Kidney glomerular epithelial cell (primary cell): ENCODE measurements at regions not wholly inside any gene's neighbourhood (a gene's known extent, or its start where the extent isn't known, plus 50 kb on each side); places are given as distances from the start of the nearest gene placed in this dataset.
A peak's percentile ranks its signal among the peaks of the same experiment; 100 is the strongest.

Experiments
- DNase-seq: peaks from one replicate; lab custom pipeline; 2025; lab: John Stamatoyannopoulos, UW

DNA sequence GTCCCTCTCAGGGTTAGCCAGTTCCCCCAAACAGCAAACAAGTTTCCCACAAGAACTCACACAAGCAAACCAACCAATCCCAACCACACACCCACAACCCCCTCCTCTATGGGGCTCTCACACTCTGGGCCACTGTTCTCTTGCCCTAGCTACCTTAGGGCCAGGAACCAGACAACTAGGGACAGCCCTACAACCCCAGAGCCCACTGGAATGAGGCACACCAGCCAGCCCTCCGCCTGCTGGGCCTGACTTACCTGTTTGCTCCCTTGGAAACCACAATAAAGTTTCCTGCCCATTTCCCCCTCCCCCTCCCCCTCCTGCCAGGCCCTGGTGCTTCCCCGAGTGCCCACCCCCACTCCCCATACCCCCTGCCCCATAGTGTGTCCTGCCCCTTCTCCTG is 132.6 kb downstream of the WDR11 start:
- DNase-seq = no peak

DNA sequence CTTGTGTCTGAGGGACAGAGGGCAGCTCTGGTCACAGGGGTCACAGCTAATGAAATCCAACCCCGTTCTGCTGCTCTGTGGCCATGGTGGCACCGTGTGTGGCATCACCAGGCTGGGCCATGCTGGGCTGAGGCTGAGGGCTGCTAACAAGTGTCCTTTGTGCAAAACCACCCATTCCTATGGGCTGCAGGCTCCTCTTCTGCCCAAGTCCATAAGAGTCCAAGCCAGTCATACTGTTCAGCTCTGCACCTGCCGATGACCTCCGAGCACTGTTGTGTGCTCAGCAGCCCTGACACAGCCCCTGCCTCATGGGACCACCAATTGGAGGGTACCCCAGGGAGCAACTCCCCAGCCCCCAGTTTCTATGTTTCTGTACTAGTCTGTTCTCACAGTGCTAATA is 133.1 kb downstream of the WDR11 start:
- no peak for DNase-seq

DNA sequence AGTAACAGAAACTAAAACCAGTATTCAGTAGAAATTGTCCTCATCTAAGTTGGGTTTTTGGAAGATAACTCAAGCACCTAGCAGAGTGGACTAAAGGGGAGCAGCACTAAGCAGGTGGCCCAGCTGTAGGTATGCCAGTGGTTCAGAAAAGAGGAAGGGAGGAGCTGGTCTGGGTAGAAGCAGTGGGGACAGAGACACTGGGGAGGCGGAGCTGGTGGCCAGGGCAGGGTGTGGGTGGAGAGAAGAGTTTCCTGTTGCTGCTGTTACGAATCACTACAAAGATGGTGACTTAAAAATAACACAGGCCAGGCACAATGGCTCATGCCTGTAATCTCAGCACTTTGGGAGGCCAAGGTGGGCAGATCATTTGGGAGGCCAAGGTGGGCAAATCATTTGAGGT is 136.2 kb downstream of the WDR11 start:
- DNase-seq = no peak

DNA sequence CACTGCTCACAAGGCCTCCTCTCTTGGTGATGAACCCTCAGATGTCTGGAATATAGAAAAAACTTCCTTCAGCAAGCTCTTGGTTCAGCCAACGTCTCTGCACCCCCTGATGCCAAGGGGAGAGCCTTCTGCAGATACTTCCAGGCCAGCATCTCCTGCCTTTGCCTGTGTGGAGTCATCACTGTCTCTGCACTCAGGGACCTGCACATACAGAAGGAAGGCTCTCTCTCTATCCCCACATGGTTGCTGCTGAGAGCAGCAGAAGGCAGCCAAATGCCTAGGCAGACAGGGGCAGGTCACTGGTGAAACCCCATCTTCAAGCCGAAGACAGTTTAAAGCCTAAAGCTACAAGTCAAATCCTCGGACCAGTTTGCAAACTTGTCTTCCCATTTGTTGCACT is 137.6 kb downstream of the WDR11 start:
- no peak for DNase-seq

DNA sequence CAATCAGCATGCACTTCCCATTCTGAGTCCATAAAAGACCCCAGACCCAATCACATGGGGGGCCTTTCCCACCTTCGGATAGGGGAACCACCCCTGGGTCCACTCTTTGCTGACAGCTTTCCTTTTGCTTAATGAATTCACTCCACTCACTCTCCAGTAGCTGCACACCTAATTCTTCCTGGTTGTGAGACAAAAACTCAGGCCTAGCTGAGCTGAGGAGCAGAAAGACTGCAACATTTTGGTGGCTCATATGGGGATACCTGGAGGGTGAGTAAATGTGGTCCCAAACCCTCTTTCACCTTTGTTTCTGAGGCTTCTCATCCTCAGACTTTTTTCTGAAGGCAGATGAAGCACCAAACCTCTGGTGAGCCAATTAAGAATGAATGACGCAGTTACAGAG is 138.1 kb downstream of the WDR11 start:
- no peak for DNase-seq

DNA sequence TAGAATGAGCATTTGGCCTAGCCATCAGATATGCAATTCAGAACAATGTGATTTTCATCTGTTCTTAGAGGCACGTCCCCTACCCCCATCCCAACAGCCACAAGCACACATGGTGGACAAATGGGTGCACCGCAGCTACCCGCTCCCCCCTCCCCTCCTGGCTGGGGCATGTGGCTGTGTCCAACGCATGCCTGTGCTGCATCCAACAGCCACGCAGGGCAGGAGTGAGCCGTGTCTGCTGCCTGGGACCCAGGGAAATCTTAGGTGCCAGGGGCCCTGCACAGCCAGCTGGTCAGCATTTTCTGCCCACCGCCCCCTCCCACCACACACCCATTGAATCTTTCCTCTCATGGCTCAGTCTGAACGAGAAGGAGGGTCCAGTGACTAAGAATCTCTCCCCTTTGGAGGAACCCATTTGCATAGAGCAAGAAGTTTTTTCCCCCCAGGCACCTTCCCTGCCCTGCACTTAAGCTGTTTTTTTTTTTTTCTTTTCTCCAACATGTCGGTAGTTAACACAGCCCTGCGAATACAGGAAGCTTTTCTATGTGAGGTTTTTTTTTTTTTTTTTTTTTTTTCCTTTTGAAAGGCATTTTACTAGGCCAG is 138.9 kb downstream of the WDR11 start:
- no peak for DNase-seq

DNA sequence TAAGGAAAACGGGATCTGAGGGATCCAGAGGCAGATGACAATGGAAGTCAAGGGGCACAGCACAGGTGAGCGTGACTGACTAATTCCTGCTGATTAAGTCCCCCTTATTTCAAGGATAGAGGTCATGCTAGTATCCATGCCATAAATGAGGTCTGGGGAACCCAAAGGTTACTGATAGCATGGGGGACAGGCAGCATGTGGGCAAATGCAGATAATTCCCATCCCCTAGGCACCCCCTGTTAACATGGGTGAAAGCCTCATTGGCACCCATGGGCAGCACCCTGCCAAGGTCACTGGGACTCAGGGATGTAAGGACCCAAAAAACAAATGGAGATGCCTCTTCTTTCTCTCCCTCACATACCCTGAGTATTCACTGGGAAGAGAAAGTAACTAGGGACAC is 139.7 kb downstream of the WDR11 start:
- DNase-seq = no peak

DNA sequence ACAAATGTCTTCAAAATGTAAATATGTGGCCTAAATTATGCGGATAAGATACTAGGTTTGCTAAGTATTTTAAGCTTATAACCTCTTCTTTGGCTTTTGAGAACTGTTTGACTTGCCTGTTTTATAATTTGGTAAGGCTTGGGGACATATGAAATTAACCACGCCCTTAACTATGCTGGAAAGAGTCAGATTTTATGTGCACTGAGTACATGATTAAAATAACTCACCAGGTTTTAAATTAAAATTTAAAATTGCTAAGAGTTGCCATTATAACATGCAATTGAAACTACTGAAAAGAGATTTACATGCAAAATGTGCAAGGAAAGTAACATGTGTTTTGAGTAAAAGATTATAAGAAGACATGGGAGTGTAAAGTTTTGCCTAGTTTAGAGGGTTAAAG is 141.9 kb downstream of the WDR11 start:
- no peak for DNase-seq

DNA sequence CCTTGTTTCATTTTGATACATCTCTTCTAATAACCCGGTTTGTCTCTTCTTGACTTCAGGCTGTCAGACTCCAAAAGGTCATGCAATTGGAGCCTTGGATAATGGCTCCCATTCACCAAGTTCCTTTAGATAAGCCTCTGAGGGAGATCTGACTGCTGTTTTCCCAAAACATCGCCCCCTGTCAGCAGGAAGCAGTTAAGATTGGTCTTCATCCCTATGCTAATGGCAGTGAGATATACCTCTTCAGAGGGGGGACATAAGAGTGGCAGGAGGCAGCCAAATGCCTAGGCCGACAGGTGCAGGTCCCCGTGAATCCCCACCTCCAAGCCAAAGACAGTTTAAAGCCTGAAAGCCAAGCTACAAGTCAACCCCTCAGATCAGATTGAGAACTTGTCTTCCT is 144.6 kb downstream of the WDR11 start:
- no peak for DNase-seq

DNA sequence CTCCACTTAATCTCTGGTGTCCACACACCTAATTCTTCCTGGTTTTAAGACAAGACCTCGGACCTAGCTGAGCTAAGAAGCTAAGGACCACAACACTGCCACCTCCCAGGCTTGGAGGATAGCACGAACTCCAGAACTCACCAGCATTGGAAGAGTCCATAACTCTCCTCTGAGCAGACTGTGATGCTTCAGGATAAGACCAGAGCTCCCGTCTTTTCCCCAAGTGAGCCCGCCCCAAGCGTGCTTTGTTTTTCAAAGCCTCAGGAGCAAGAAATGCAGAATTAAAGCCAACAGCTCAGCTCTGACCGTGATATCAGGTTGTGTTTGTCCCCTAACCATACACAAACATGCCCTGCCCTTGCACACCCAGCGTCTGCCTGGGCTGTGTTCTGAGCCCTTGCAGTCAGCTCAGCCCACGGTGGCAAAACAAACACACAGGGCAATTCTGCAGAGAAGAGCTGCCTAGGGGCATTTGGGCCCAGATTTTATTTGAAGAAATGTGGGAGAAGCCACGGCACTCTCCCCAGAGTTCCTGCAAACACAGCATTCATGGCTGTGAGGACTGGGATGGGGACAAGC is 145.4 kb downstream of the WDR11 start:
- DNase-seq = no peak

DNA sequence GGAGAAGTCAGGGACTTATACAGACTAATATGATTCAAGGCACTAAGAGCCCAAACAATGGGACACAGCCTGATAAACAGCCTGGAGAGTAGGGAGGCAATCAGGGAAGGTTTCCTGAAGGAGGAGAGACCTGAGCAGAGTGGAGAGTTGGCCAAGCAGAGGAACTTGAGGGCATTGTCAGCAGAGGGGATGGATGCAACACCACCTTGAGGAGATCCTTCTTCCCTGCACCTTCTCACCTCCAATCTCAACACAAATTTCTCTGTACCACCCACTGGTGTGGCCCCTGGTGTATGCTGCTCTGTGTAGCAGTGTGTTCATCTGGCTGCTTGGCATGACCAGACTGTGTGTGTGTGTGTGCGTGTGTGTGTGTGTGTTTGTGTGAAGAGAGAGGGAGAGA is 146.2 kb downstream of the WDR11 start:
- DNase-seq = no peak

DNA sequence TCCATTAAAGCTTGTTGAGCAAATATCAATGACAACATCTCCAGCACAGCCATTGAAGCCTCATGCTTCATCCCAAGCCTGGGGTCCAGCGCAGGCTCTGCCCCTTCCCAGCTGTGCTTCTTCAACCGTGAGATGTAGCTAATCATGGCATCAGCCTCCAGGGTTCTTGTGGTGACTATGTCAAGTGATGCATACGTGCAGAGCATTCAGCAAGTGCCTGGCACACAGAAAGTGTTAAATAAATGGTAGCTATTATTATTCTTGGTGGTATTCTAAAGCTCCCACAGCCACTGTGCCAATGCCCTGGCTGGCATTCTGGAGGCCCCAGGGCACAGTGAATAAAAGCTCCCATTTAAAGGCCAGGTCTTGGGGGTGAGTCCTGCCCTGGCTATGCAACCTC is 146.6 kb downstream of the WDR11 start:
- DNase-seq = no peak

DNA sequence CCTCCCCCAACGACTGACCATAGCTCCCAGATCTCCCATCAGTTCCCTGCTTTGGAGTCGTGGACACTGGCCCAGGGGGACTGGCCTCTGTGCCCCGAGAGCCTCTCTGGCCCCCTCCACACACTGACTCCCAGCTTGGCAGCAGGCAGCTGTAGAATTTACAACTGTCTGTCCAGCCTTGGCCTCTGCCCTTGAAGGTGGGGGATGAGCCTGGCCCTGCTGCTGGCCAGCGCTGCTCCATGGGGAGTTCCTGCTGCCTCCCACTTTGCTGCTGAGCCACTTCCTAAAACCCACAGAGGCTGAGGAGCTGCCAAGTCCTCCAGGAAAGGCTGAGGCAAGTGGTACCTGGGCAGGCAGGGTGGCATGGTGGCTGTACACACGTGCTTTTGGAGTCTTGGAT is 147.1 kb downstream of the WDR11 start:
- DNase-seq = no peak

DNA sequence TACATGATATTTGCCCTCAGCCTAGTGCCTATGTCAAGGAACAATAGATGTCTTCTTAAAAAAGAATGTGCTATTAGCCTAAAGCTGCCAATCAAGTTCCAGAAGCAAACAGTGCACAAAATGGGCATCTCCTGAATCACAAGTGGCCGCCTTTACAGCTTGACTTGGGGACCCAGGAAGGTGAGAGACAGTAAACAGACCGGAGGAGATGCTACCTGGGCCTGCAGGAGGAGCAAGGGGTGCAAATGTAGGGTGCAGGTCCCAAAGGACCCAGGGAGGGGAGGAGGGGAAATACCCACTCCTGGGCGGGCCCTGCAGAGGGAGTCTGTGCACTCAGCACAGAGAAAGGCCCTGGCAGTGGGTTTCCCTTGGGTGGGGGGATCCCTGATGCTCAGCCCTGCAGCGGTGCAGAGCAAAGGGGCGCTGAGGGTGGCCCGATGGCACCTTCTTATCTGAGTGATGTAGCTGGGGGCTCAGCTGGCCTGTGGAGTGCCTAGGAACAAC is 147.7 kb downstream of the WDR11 start:
- DNase-seq = no peak

DNA sequence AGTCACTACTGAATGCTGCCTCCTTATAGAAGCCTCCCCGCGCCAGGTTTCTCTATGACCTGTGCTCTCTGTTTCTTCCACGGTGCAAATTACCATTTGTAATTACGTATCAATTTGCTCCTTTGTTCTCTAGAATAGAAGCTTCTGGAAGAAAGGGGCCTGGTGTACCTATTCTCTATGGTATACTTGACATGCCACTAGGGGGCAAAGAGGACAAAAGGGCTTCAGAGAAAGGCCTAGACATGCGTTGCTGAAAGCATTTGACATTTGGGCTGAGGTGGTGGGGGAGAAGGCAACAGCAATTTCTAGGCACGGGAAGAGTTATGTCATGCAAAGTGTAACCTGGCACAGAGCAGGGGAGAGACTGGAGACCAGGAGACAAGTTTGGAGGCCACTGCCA is 148.7 kb downstream of the WDR11 start:
- DNase-seq = no peak

DNA sequence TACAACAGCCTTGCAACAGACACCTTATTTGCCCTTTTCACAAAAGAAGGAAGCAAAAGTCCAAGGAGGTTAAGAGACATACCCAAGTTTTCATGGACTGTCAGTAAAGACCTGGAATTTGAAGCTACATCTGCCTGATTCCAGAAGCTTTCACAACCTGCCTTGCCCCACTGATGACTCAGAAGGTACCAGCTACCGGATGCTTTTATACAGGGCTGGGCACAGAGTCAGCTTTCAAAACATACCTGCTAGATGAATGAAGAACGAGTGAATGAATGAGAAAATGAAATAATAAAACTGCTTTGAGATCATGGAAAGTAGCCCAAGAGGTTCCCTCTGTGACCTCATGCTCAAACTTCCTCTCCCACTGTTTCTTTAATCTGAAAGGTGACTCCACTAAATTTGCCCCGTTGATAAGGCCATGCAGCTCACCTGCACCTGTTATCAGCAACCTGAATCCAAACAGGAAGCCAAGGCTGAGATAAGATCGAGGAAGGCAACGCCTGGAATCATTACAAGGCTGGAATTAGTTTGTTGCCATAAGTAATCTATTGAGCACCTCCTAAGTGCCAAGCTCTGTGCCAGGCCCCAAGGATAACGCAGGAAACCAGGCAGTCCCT is 151.5 kb downstream of the WDR11 start:
- DNase-seq = no peak

DNA sequence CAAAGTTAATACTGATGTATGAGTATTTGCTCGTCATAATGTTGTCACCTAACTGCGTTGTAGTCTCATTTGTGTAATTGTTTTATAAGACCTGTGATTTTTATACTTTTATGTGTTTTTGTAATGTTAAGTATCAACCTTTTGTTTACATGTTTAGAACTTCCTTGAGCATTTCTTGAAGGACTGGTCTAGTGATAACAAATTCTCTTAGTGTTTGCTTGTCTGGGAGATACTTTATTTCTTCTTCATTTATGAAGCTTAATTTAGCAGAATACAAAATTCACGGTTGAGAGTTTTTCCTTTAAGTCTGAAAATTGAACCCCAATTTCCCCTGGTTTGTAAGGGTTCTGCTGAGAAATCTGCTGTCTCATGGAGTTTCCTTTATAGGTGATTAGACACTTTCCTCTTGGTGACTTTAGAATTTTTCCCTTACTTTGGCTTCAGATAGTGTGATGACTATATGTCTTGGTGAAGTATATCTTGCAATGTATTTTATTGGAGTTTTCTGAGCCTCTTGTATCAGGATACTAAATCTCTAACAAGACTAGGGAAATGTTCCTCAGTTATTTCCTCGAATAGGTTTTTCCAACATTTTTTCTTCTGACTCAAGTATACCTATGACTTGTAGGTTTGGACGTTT is 154.9 kb downstream of the WDR11 start:
- no peak for DNase-seq

DNA sequence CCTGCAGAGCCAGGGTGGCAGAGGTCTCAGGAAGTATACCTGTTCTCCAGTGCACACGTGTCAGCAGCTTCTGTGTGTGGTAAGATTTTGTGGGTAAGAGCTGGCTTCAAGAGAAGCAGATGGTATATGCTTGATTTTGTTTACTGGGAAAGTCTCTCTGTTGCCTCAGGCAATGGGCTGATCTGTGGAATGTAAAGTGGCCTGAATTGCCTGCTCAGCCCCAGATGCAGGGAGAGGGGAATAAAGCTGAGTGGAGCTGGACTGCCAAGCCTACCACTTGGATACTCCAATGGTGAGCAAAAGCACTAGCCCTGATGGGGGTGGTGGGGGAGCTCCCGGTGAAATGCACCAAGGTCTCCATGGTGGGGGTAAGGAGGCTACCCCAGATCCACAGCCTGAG is 156.1 kb downstream of the WDR11 start:
- DNase-seq = no peak

DNA sequence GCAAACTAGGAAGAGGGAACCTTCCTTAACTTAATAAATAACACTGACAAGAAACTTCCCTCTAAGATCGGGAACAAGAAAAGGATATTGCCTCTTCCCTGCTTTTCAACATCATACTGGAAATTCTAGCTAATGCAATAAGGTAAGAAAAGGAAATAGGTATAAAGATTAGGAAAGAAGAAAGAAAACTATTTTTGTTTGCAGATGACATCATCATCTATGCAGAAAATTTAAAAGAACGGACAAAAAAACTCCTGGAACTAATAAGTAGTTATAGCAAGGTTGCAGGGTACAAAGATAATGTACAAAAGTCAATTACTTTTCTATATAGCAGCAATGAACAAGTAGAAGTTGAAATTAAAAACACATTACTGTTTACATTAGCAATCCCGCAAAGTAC is 164.8 kb downstream of the WDR11 start:
- no peak for DNase-seq

DNA sequence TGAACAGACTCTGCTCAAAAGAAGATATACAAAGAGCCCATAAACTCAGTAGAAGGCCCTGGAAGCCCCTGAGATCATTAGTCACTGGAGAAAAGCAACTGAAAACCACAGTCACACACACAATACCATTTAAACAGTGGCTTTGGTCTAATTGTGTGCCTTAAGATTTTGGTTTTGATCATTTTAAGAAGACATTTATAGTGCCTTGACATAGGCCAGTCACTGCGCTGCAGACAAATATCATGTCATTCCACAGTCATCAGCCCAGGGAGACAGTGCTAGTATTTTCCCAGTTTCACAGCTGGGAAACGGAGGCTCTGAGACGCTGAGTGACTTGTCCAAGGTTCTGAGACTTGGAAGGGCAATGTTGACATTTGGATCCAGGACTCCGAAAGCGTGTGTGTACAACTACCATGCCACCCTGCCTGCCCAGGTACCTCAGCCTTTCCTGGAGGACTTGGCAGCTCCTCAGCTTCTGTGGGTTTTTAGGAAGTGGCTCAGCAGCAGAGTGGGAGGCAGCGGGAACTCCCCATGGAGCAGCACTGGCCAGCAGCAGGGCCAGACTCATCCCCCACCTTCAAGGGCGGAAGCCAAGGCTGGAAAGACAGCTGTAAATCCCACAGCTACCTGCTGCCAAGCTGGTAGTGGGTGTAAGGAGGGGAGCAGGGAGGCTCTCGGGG is 173.9 kb downstream of the WDR11 start:
- no peak for DNase-seq

DNA sequence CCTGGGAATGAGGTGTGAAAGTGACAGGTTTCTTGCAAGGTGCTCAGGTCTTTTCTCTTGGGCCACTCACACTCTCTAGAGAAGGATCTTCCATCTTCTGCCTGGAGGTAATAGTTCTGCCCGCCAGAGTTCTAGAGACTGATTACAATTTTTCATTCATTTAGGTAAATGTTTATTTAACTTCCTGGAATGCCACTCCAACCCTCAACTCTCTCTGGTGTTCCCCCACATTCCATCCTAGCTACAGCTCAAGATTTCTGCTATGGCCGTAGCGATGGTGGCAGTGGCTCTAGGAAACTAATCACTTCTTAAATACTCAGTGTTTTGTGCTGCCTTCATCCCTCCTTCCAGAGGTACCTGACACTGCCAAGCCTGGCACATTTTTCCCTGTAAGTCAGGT is 174.6 kb downstream of the WDR11 start:
- peak; percentile 13 for DNase-seq

DNA sequence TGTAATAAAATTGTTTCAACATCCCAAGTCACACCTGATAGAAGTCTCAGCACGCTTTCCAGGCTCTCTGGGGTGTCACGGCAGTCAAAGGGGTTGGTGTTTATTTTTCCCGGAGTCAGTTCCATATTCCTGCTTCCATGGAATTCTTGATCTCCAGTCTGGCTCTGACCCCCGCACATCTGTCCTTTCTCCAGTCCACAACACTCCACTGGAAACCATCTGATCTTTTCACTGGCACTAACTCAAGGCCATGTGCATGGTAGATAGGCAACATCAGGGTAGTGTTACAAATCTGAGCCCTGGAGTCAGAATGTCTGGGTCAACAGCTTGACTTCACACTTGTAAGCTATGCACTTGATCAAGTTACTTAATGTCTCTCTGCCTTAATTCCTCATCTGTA is 176.2 kb downstream of the WDR11 start:
- DNase-seq = no peak

DNA sequence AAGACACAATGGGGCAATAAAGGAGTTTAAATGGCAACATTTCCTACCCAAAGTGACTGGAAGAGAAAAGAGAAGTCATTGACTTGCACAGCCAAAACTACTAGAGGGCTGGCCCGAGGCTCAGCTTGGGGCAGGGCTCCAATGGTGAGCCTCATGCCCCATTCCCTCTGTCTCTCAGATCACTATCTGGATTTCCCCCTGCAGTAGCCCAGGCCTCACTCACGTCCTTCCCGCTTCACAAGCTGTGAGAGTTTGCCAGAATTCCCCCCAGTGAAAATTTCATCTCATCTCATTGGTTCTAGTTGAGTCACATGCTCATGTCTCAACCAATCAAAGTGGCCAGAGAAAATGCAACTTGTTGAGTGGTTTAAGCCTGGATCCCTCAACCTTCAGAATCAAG is 181.3 kb downstream of the WDR11 start:
- DNase-seq = no peak
